Prostate gland (tissue), 2 donors: ENCODE measurements at regions not wholly inside any gene's neighbourhood (a gene's known extent, or its start where the extent isn't known, plus 50 kb on each side); places are given as distances from the start of the nearest gene placed in this dataset.

Source experiments
- POLR2A ChIP-seq: fragments of 450-650 bp; IDR thresholded peaks from one replicate; pipeline ENCODE4 v1.6.1; 2016; ENCODE audit warnings: antibody characterized with exemption, mild to moderate bottlenecking
- POLR2AphosphoS5 ChIP-seq: sonication (generic); formaldehyde crosslinking; IDR thresholded peaks from one replicate; pipeline ENCODE4 v1.6.1; 2017; ENCODE audit warnings: antibody characterized with exemption
- TF ChIP-seq, protein P1 (sequence below), 4 experiments: fragments of 200-600 bp in 2 of 4; fragments of 450-650 bp in 2 of 4; sonication (generic) in 2 of 4; IDR thresholded peaks; 1 replicate in 3 of 4; 2 replicates in 1 of 4; pipeline ENCODE4 v1.5.1; 2016 to 2019; ENCODE audit warnings: antibody characterized with exemption in 4 of 4, mild to moderate bottlenecking in 2 of 4, moderate library complexity in 2 of 4

DNA sequence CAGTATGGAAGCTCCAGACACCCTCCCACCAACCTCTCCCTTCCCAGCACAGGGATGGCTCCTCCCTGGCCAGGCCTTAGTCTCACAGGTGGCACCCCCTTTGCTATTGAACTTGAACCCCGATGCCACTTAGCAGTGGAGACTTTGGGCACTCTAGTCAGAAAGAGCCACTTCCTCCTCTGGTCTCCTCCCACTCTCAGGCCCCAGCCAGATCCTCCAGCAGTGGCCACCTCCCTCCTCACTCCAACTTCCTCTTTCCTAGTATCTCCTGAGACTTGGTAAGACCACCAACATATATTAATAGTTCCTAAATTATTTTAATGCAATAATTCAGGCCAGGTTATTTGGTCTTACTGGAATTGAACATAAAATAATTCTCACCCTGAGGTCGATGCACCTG lies 437.2 kb upstream of the ID2 start:
- TF ChIP-seq, protein P1, sequence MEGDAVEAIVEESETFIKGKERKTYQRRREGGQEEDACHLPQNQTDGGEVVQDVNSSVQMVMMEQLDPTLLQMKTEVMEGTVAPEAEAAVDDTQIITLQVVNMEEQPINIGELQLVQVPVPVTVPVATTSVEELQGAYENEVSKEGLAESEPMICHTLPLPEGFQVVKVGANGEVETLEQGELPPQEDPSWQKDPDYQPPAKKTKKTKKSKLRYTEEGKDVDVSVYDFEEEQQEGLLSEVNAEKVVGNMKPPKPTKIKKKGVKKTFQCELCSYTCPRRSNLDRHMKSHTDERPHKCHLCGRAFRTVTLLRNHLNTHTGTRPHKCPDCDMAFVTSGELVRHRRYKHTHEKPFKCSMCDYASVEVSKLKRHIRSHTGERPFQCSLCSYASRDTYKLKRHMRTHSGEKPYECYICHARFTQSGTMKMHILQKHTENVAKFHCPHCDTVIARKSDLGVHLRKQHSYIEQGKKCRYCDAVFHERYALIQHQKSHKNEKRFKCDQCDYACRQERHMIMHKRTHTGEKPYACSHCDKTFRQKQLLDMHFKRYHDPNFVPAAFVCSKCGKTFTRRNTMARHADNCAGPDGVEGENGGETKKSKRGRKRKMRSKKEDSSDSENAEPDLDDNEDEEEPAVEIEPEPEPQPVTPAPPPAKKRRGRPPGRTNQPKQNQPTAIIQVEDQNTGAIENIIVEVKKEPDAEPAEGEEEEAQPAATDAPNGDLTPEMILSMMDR (IDR thresholded peaks at IDR 0.05): no peak
- TF ChIP-seq POLR2A (no peak), POLR2AphosphoS5 (no peak)
